ENCODE measurements at regions not wholly inside any gene's neighbourhood (a gene's known extent, or its start where the extent isn't known, plus 50 kb on each side); places are given as distances from the start of the nearest gene placed in this dataset.

DNA sequence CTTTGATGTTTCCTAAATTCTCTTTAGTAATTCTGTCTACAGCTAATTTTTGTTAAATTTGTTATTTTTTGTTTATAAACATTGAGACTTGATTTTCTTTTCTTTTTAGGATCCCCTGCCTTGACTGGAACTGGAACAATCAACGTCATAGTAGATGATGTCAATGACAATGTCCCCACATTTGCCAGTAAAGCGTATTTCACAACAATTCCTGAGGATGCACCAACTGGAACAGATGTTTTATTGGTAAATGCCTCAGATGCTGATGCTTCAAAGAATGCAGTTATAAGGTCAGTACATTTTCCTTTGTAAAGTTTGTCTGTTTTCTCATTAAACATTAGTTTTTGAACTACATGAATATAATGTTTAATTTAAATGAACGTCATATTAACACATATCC lies 119.4 kb downstream of the FAT4 start:
- H3K79me2 ChIP-seq (ENCODE audit: control insufficient read depth, insufficient read depth, low read length), result no peaks in the 10 kb centered on the region
- CTCF ChIA-PET, result interaction anchor here (1.0 to 1.3 kb wide), 3 partner anchors 15 to 317 kb away, joined by 3 to 4 read pairs (median 4); partner anchors contain the start of gene FAT4
- FAIRE-seq (no peak), DNase-seq (ENCODE audit: low read depth, low spot score) (no peak)
- no TSS peak for BruUV-seq (replicated peaks)
- H3K9me3 ChIP-seq (replicated peaks; ENCODE audit: control insufficient read depth, insufficient read depth, low read length), result no peaks in the 10 kb centered on the region
- H3K27ac ChIP-seq (ENCODE audit: insufficient read depth, low read depth, low read length), result no peak overlapping the region
- dilution Hi-C loops (cut with MboI; ENCODE audit: extremely low pct_ligation_motif_present, low sequenced_read_pairs), result no loop called here
- H2AFZ ChIP-seq (ENCODE audit: low read depth, low read length), result no peak overlapping the region
- H3K9ac ChIP-seq (replicated peaks; ENCODE audit: extremely low read depth, insufficient read depth, low read length), result no peak overlapping the region
- peaks cover 6% of the 10 kb centered on the region for H3K4me1 ChIP-seq (ENCODE audit: control insufficient read depth, extremely low read depth, insufficient read depth, low read length)
- no peak overlapping the region for H3K4me2 ChIP-seq (ENCODE audit: insufficient read depth, low read length)
- POLR2A ChIA-PET, result no interaction called here
- H3K4me3 ChIP-seq (replicated peaks in 1 of 3; ENCODE audit: insufficient read depth in 1 of 3, low read depth in 1 of 3, low read length in 3 of 3), result no peak overlapping the region
- peaks cover 0 to 7% of the 10 kb centered on the region in 2 experiments for H3K36me3 ChIP-seq (ENCODE audit: control insufficient read depth in 2 of 2, extremely low read depth in 1 of 2, insufficient read depth in 2 of 2, low read length in 2 of 2)
- no peak for TF ChIP-seq JUN (IDR thresholded peaks at IDR 0.05; ENCODE audit: borderline replicate concordance, insufficient read depth, insufficient read length, low read depth)
- no peak for TF ChIP-seq FOS (IDR thresholded peaks at IDR 0.05; ENCODE audit: borderline replicate concordance, insufficient read depth, low read length)
- TF ChIP-seq GATA2 (IDR thresholded peaks at IDR 0.05; ENCODE audit: insufficient read depth, insufficient read length, low read depth, low read length), result no peak
- TF ChIP-seq MYC (IDR thresholded peaks at IDR 0.05; ENCODE audit: low read depth, low read length), result no peak
- TF ChIP-seq, protein P1, sequence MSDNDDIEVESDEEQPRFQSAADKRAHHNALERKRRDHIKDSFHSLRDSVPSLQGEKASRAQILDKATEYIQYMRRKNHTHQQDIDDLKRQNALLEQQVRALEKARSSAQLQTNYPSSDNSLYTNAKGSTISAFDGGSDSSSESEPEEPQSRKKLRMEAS (IDR thresholded peaks at IDR 0.05; ENCODE audit: insufficient read depth, insufficient read length), result no peak
- no peak for TF ChIP-seq POLR2AphosphoS5 (IDR thresholded peaks at IDR 0.05; ENCODE audit: insufficient read depth, low read depth, low read length)
- no peak for TF ChIP-seq EZH2 (IDR thresholded peaks at IDR 0.05; ENCODE audit: borderline replicate concordance, low read depth, low read length, severe bottlenecking)
- no peaks in the 10 kb centered on the region for H4K20me1 ChIP-seq (replicated peaks; ENCODE audit: control insufficient read depth, extremely low read depth, insufficient read depth, low read length)
- H3K27me3 ChIP-seq (ENCODE audit: control insufficient read depth in 2 of 2, insufficient read depth in 2 of 2, low read length in 2 of 2), result no peaks in the 10 kb centered on the region
- no peaks in the 10 kb centered on the region for H3K9me1 ChIP-seq (replicated peaks; ENCODE audit: control insufficient read depth, extremely low read depth, insufficient read depth, low read length)
- intact Hi-C loops (cut with micrococcal nuclease), result no loop called here

DNA sequence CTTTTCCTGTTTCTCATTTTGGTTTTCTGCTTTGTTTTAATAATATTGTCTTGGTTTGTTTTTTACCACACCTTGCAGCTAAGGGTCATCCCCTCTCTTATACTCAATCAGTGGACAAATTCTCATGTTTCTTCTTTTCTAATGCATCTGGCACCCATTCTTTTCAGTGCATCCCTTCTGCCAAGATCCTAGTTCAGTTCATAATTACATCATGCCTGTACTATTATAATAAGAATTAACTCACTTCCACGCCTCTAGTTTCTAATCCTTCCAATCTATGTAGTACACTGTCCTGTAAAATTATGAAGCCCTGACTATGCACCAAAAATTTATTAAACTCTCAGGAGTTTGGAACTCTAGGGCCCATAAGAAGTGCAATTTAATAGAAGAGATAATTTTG lies 126.1 kb downstream of the FAT4 start:
- dilution Hi-C loops (cut with MboI; ENCODE audit: extremely low pct_ligation_motif_present, low sequenced_read_pairs) (no loop called here), intact Hi-C loops (cut with micrococcal nuclease) (no loop called here)
- ChIA-PET CTCF (no interaction called here), POLR2A (no interaction called here)
- H3K79me2 ChIP-seq (ENCODE audit: control insufficient read depth, insufficient read depth, low read length), result no peaks in the 10 kb centered on the region
- no peaks in the 10 kb centered on the region for H4K20me1 ChIP-seq (replicated peaks; ENCODE audit: control insufficient read depth, extremely low read depth, insufficient read depth, low read length)
- H3K27me3 ChIP-seq (ENCODE audit: control insufficient read depth in 2 of 2, insufficient read depth in 2 of 2, low read length in 2 of 2), result no peaks in the 10 kb centered on the region
- H3K9me1 ChIP-seq (replicated peaks; ENCODE audit: control insufficient read depth, extremely low read depth, insufficient read depth, low read length), result no peaks in the 10 kb centered on the region
- no peak for DNase-seq (ENCODE audit: low read depth, low spot score)
- TF ChIP-seq POLR2A (IDR thresholded peaks at IDR 0.05; ENCODE audit: low read depth, low read length) (no peak), MYC (IDR thresholded peaks at IDR 0.05; ENCODE audit: low read depth, low read length) (no peak), FOS (IDR thresholded peaks at IDR 0.05; ENCODE audit: borderline replicate concordance, insufficient read depth, low read length) (no peak), POLR2AphosphoS5 (IDR thresholded peaks at IDR 0.05; ENCODE audit: insufficient read depth, low read depth, low read length) (no peak), EZH2 (IDR thresholded peaks at IDR 0.05; ENCODE audit: borderline replicate concordance, low read depth, low read length, severe bottlenecking) (no peak), JUN (IDR thresholded peaks at IDR 0.05; ENCODE audit: borderline replicate concordance, insufficient read depth, insufficient read length, low read depth) (no peak), GATA2 (IDR thresholded peaks at IDR 0.05; ENCODE audit: insufficient read depth, insufficient read length, low read depth, low read length) (no peak)
- TF ChIP-seq, protein P1 (IDR thresholded peaks at IDR 0.05; ENCODE audit: insufficient read depth, insufficient read length), result no peak
- TF ChIP-seq, protein P2, sequence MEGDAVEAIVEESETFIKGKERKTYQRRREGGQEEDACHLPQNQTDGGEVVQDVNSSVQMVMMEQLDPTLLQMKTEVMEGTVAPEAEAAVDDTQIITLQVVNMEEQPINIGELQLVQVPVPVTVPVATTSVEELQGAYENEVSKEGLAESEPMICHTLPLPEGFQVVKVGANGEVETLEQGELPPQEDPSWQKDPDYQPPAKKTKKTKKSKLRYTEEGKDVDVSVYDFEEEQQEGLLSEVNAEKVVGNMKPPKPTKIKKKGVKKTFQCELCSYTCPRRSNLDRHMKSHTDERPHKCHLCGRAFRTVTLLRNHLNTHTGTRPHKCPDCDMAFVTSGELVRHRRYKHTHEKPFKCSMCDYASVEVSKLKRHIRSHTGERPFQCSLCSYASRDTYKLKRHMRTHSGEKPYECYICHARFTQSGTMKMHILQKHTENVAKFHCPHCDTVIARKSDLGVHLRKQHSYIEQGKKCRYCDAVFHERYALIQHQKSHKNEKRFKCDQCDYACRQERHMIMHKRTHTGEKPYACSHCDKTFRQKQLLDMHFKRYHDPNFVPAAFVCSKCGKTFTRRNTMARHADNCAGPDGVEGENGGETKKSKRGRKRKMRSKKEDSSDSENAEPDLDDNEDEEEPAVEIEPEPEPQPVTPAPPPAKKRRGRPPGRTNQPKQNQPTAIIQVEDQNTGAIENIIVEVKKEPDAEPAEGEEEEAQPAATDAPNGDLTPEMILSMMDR (IDR thresholded peaks at IDR 0.05; ENCODE audit: extremely low read depth in 1 of 2, insufficient read depth in 1 of 2, low read depth in 1 of 2, low read length in 2 of 2), result no peak
- no peak overlapping the region for H2AFZ ChIP-seq (ENCODE audit: low read depth, low read length)
- H3K27ac ChIP-seq (ENCODE audit: insufficient read depth, low read depth, low read length), result no peak overlapping the region
- H3K9ac ChIP-seq (replicated peaks; ENCODE audit: extremely low read depth, insufficient read depth, low read length), result no peak overlapping the region
- no TSS peak for BruUV-seq (replicated peaks)
- H3K9me3 ChIP-seq (replicated peaks; ENCODE audit: control insufficient read depth, insufficient read depth, low read length), result no peaks in the 10 kb centered on the region
- no peak overlapping the region for H3K4me2 ChIP-seq (ENCODE audit: insufficient read depth, low read length)
- no peak overlapping the region for H3K4me3 ChIP-seq (replicated peaks in 1 of 3; ENCODE audit: insufficient read depth in 1 of 3, low read depth in 1 of 3, low read length in 3 of 3)
- H3K4me1 ChIP-seq (ENCODE audit: control insufficient read depth, extremely low read depth, insufficient read depth, low read length), result no peaks in the 10 kb centered on the region
- no peak for FAIRE-seq
- H3K36me3 ChIP-seq (ENCODE audit: control insufficient read depth in 2 of 2, extremely low read depth in 1 of 2, insufficient read depth in 2 of 2, low read length in 2 of 2), result peaks cover 0 to 4% of the 10 kb centered on the region in 2 experiments
